Stimulated activated CD4-positive, alpha-beta T cell treated with anti-CD3 and anti-CD28 coated beads, Interleukin-1b, Interleukin-23, amount 100 ng/mL, for 4 hours (primary cell): ENCODE measurements at regions not wholly inside any gene's neighbourhood (a gene's known extent, or its start where the extent isn't known, plus 50 kb on each side); places are given as distances from the start of the nearest gene placed in this dataset.
"Not testable (repeated sequence)": the region's sequence is repeated elsewhere in the genome, so short reads cannot be mapped to it uniquely, and the experiment has no call there.

Experiments
- DNase-seq, 2 donors: peaks; one replicate each; pipeline ENCODE4 v3.0.0-alpha.2; 2020; ENCODE audit warnings: low read depth in 2 of 2

DNA sequence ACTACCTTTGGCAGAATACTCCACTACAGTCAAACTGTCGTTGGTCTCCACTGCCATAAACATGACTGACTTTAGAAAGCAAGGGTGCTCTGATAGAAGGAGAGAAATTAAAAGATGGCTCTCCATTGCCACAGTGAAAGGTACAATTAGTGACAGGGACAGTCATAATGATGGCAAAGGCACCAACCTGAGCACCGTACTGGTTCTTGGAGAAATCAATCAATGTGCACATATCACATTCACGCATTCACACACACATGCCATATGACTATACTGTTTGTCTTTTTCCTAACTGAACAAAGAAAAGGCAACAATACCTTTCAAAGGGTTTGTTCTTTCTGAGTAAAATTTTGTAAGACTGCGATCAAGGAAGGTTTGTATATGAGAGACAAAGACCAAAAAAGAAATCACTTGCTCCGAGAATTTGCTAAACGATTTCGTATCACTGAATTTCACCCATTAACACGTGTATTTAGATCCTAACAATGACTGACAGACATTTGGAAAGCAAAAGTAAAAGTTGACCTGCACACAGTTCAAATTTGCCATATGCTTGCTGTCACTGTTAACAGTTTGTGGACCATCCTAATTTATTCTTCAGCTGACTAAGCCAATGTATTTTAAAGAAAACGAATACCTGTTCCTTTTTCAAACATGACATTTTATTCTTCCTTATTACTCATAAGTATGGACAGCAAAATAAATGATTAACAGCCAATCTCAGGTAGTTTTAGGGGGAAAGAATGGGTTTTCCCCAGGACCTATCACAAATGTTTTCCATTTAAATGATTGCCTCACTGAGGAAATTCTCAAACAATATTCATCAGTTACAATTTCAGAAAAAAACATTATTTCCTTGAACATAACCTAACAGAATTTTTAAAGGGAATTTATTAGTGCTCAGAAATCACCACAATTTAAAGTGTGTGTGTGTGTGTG lies 644.4 kb downstream of the ZEB2 start:
- DNase-seq = no peak

DNA sequence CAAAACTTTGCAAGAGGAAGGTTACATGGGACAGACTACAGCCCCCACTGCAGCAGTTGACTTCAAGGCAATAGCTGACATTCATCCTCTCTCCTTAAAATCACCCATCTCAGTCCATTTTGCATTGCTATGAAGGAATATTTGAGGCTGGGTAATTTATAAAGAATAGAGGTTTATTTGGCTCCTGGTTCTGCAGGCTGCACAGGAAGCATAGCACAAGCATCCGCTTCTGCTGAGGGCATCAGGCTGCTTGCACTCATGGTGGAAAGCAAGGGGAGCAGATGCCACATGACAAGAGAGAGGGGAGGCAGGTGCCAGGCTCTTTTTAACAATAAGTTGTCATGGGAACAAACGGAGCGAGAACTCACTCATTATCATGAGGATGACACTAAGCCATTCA lies 646.0 kb downstream of the ZEB2 start:
- DNase-seq = no peak

DNA sequence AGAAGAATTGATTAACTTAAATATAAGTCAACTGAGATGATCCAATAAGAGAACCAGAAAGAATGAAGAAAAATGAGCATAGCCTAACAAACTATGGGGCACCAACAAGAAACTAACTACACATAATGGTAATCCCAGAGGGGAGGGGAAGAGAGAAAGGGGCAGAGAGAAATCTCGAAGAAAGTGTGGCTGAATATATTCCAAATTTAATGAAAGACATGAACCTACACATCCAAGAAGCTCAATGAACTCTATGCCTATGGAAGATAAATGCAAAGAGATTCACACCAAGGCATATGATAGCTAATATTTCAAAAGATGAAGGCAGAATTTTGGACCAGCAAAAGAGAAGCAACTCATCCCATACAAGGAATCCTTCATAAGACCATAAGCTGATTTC lies 649.2 kb downstream of the ZEB2 start:
- no peak for DNase-seq

DNA sequence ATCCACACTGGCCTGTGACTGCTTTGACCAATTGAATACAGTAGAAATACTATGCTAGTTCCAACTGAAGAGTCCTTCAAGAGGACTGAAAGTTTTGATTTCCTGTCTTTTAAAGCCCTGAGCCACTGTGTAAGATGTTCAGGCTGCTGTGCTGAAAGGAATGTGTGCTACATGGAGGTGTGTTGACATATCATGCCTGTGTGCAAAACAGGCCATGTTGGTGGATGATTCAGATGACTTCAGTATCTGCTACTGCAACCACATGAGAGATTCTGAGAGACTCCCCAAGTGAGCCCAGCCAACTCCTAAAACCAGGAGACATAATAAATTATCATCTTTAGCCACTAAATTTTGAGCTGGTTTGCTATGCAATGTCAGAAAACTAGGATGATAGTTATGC lies 662.9 kb downstream of the ZEB2 start:
- DNase-seq = no peak

DNA sequence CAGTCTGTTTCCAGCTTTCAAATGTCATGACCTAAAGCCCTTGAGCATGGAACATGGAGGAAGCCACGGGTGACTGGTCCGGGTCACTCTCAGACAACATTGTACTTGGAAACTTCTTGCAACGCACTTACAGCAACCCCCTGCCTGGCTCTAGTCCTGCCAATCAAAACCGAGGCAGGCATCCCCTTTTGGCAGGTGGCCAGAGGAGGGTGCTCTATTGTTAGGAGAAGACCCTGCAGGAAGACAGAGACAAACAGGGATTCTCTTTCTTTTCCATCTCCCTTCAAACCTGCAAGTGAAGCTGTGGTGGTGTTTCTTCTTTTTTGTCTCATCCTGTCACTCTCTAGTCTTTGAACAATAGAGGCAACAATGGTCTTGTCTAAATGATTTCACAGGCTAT lies 667.2 kb downstream of the ZEB2 start:
- no peak for DNase-seq

DNA sequence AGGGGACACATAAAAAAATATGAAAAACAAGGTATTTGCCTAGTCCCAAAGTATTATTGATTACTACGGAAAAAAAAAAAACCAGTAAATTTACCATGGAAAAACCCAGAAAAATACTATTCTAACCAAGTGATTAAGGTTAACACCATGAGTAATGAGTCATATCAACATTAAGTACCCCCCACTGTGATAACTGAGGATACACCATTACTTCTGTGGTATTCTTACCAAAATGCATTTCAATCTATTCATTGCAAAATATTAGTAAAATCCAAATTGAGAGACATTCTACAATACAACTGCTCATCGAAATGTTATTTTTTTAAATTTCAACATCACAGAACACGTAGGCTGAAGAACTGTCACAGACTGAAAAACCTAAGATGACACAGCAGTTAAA lies 669.8 kb downstream of the ZEB2 start:
- DNase-seq = no peak

DNA sequence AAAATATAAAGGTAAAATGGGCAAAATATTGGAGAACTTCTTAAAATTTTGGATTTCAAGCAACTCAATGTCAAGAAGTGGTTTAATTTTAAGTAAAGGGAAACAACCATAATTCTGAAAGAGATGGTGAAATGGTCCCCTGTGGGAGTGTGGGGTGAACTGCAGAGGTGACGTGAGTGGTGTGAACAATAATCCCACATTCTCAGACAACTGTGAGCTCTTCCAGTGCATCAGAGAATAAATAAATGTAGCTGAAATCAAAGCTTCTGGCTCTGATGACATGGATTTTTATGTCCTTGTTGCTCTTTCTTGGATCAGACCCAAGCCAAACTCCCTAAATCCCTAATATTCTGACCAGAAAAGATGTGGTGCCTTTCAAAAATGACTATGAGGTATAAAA lies 672.7 kb downstream of the ZEB2 start:
- no peak for DNase-seq

DNA sequence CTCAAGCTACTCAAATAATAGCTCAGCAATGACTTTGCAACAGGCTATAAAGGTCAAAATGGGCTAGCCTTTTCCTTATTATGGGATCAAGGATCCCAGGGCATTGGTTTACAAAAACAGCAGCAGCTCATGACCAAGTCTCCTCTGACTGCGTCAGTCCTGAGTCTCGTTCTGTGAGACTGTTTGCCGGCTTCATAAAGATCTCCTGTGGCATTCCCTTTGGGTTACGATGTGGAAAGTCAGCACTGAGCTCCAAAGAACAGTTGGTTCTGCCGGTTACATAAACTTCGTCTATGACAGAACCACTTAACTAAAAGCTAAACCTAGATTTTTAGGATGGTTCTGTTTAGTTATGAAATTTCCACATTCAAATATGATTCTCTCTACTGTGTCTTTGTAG lies 674.9 kb downstream of the ZEB2 start:
- DNase-seq = no peak

DNA sequence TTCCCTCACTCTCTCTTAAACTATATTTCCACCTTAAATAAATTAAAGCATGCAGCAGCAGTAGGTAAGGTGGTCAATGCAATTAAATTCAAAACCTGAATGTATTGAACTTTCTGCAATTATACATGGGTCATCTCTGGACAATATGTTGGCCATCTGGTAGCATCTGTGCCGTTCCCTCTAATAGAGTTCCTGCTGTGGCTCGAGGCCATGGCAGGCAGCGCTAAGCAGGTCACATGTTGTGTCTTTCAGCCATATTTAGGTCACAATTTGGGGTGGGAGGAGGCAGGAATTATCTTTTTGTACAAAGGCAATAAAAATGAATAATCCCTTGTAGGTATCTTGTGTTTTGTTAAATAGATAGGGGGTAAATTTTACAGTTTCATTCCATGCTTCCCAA lies 676.2 kb downstream of the ZEB2 start:
- DNase-seq = no peak

DNA sequence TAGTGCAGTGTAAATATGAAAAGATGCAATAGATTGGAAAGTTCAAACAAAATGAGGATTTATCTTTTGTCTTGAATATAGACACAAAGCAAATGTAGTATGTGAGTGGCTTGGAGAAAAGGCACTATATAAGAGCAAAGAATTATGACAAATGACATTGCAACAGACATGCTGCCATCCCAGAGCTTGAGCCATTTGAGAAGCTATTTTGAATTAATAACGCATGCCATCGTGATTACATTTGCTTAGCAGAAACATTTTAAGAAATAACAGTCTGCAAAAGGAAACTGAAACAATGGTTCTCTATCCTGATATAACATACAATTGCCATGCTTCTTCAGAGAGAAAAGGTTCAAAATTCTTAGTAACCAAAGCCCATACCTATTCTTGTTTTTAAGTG lies 677.1 kb downstream of the ZEB2 start:
- no peak for DNase-seq

DNA sequence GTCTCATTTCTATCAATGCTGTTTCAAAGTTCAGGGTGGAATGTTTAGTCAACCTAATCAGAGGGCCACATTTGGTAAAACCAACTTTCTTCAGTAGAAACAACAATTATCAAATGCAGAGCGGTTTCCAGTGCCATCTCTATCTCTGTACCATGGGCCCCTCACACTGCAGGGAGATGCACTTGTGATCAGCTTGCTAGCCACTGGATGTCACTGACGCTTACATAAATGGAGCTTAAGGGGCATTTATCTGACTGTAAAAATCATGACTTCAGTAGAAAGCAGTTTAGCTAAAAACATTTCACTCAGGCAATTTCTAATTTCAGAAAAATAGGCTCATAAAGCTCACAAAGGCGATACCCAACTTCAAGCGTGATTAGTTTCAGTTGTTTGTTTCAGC lies 678.0 kb downstream of the ZEB2 start:
- no peak for DNase-seq

DNA sequence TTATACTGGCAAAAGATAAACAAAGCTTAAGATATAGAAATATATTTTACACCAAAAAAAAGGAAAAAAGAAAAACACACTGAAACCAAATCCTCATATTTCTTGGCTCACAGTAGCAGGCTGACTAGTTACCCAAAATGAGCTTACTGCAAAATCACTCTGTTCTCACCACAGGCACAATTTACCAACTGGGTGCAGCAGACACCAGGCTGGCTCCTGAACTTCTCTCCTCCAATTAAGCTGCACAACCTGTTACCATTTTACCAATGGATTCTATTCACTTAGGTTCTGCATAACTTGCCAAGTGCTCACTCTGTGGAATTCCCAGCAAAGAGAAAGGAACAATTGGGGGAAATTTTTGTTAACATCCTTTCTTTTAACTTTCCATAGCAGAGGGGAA lies 679.3 kb downstream of the ZEB2 start:
- no peak for DNase-seq

DNA sequence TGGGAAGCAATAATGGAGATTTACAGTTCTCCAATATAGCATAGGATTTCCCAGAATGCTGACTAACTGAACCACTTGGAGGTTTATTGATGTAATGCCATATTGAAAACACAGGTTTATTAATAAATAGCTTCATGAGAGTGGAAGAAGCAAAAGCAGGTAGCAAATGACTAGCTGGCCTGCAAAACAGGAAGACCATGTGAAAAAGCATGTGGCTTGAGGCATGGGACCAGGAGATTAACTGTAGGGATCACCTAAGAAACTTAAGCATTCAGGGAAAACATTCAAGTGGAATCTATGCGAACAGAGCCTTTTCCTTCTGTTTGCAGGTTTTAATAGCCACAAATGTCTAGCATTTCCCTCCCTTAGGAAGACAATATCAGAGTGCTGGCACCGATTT lies 679.7 kb downstream of the ZEB2 start:
- DNase-seq = no peak

DNA sequence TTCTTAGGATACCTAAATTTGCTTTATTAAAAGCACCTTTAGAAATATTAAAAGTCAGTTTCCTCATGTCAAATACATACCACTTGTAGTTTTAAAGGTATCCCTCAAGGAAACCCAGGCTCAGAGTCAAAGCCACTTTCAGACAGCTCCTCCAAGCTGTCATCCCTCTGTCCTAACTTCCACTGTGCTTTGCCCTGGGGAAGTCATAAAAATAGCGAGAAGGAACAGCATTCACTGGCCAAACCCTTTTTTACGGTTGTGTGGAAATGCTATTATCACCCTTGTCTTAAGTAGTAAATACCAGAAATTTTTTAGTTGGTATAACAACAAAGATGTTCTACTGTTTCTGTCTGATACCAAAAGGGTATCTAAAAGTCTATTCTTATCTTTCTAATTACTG lies 680.5 kb downstream of the ZEB2 start:
- DNase-seq = no peak

DNA sequence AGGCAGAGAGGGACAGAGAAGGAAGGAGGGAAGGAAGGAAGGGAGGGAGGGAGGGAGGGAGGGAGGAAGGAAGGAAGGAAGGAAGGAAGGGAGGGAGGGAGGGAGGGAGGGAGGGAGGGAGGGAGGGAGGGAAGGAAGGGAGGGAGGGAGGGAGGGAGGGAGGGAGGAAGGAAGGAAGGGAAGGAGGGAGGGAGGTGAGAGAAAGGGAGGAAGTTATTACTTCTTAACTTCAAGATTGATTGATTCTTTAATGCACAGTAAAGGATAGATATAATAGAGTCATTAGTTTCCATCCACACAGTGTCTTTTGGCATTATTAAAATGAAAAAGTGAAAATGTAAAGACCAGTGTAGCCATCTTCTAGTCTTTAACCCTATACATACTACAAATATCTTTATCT lies 682.9 kb downstream of the ZEB2 start:
- DNase-seq = not testable (repeated sequence)

DNA sequence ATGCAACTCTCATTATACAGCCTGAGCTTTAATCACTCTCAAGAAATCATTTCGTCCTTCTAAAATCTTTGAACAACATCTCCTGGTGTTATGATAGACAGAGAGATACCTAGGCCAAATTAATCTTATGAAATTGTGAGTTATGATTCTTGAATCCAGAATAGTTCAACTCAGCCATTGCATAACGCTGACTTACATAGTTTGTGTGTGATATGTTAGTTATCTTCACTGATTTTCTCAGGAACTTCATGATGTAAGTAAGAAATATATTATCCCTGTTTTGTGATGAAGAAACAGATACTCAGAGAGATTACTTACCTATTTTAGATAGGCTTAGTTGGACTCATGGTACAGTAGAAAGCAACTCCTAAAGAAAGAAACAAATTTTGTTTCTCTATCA lies 684.4 kb downstream of the ZEB2 start:
- no peak for DNase-seq

DNA sequence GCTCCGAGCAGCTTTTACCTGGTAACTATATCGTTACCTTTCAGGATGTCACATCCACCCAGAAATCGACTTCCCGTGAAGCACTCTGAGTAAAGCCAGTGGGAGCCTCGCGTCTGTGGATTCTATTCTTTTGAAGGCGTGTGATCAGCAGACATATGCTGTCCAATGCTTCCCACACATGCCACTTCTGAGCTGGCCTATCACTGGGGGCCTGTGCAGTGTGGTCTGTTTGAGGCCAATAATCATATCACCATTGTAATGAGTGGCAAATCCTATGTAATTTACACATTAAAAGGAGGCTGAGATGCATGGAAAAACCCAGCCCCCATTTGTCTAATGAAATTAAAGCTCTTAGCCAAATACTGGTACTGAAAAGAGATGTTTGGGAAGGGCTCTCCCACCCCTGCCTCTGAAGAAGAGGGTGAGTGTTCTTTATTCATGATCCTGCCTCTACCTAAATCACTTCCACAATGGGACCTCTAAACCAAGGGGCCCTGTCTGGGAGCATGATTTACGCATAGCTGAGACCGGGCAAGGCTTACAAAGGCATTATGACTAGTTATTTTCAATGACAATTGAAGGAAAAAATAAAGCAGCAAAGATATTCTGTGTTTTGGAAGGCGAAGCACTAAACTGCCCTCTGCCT lies 686.8 kb downstream of the ZEB2 start:
- no peak for DNase-seq

DNA sequence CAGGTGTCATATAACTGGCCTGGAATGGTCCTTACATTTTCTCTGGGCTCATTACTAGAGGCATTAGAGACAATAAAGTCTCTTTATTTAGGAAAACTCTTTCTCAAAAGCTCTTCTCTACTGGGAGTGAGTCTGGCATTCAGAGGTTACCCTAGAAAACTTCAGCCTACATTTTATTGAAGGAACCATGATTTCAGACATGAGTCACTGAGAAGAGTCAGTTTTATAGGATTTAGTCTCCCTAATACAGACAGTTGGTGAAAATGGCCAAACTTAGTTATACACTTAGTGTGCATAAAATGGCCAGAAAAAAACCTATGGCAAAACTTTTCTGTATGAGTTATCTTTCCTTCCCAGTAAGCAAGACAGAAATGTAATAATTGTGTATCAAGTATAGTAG lies 689.4 kb downstream of the ZEB2 start:
- no peak for DNase-seq

DNA sequence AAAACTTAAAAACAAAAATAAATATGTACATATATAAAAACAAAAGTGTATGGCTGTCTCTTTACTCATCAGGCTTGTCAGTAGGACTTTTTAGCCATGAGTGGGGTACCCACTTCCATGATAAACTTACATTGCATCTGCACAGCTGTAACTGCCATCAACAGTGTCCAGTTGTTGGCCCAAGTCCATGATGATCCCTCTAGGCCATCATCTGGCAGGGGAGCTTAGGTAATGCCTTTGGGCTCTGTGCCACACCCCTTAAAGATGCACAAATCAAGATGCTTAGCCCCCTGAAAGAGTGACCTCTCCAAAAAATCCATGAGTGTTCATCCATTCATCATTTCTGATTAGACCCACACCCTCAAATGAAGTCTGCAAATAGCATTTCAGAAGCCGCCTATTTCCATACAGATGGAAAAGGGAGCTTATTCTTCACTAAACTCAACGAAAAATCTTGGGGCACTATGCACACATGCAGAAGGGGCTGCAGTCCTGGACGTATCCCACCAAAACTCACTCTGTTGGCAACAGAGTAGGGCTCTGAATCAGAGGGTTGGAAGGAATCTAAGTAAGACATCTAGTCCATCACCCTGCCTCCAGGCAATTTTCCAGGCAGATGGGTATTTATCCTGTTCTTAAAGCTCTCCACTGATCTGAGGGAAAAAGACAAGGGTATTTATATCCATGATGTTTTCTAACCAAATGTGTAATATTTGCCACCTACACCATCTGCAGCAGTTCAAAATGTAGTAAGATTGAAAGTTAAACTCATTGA lies 691.0 kb downstream of the ZEB2 start:
- no peak for DNase-seq

DNA sequence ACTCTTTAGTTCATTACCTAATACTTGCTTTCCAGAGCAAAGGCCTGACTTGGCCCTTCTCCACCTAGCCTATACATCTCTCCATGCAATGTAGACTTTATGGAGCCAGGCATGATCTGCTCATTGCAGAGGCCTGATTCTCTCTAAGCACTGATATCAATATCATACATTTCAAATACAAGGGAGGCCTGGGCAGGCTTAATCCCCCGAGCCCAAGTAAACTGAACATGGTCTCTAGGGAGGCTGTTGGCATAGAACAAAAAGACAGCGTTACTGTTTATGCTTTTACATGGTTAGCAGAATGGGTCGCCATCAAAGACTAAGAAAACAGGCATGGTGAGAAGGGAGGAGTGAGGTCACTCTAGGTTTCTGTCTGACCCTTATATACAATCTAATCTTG lies 695.1 kb downstream of the ZEB2 start:
- no peak for DNase-seq

DNA sequence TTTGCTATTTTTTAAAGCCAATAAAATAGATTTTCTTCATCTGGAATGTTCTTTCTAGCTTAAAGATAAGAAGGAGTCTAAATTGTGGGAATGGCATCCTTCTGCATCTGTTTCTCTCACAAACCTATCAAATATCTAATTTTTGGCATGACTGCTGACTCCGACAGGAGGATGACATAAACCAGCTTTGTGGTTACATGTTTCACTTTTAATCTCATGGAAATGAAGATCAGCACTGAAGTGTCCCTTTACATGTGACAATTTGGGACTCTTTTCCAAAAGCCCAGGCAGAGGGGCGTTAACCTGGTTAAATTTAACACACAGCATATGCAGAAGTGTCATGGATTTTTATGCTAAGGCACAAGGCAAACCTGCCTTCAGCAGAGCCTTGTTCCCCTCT lies 694.7 kb downstream of the ARHGAP15 start:
- DNase-seq = no peak

DNA sequence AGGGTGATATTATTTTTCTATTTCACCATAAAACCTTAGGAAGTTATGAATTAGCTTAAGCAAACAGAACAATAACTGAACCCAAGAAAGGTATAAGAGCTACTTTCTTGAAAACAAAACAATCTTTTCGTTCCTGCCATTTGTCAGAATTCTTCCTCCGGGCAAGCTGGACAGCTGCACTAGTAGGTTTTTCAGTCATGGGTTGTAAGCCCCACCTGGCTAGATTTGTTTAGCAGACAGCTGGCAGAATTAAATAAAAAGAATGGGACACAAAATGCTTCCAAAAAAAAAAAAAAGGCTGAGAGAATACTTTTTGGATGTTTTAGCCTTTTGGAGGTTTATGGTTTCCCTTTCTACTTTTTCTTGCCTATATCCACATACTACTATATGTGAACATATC lies 694.1 kb downstream of the ARHGAP15 start:
- no peak for DNase-seq

DNA sequence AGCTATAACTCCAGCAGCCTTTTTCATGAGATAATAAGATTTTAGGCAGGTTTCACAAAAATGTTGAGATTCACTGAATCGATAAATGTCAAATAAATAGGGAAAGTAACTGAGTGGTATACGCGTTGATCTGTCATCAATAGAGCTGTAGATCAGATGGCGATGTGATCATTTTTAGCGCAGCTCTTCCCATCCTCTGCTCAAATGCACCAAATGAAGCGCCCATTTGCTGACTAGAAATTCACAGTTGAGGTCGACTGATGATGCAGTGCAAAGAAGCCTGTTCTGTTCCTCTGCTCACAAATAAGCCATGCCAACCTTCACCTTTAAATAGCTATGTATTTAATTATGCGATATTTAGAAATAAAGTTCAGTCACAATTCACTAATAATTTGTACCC lies 693.5 kb downstream of the ARHGAP15 start:
- DNase-seq = no peak
